HEK293T (cell line): ENCODE measurements at regions not wholly inside any gene's neighbourhood (a gene's known extent, or its start where the extent isn't known, plus 50 kb on each side); places are given as distances from the start of the nearest gene placed in this dataset.

ENCODE experiments used
- HDGF ChIP-seq: fragments of 450-650 bp; IDR thresholded peaks from 2 replicates; pipeline ENCODE4 v1.6.1; 2017; ENCODE audit warnings: antibody characterized with exemption, borderline replicate concordance
- SP1 ChIP-seq: fragments of 450-650 bp; IDR thresholded peaks from 2 replicates; pipeline ENCODE4 v1.6.1; 2017

GRCh38 chr4:165553221-165553810 lies 174.5 kb downstream of the CPE start:
- TF ChIP-seq HDGF (no peak), SP1 (no peak)
